OCI-LY7 (cell line): ENCODE measurements at regions not wholly inside any gene's neighbourhood (a gene's known extent, or its start where the extent isn't known, plus 50 kb on each side); places are given as distances from the start of the nearest gene placed in this dataset.

Experiments used
- BruUV-seq: library from RNA; stranded (reverse); fragments of 400-500 nt; replicated peaks from 2 replicates; lab custom pipeline; 2021; lab: Mats Ljungman, UMichigan
- CTCF ChIA-PET: fragments of 300-600 bp; sonication (Branson Sonifier 250); formaldehyde crosslinking; loops from one replicate; lab custom pipeline; 2022; ENCODE audit warnings: antibody characterized with exemption; ENCODE audit not compliant: unreplicated experiment; lab: Charles Lee
- POLR2A ChIA-PET: fragments of 300-600 bp; sonication (Branson Sonifier 250); formaldehyde crosslinking; loops from one replicate; lab custom pipeline; 2022; ENCODE audit warnings: antibody characterized with exemption; lab: Charles Lee
- DNase-seq: peaks from one replicate; pipeline ENCODE4 v3.0.0-alpha.2; 2015; ENCODE audit warnings: low spot score
- H2AFZ ChIP-seq: fragments of 200-600 bp; sonication (generic), shearing (Covaris generic); 2 replicates; pipeline ENCODE4 v1.6.1; 2014; ENCODE audit warnings: mild to moderate bottlenecking, antibody characterized with exemption, low read length, moderate library complexity
- H3K27ac ChIP-seq: fragments of 200-600 bp; sonication (generic); 2 replicates; pipeline ENCODE4 v1.5.1; 2014; ENCODE audit warnings: mixed run types, low read depth, mild to moderate bottlenecking, moderate library complexity, low read length, inconsistent platforms; ENCODE audit not compliant: poor library complexity, severe bottlenecking
- H3K36me3 ChIP-seq: fragments of 200-600 bp; sonication (generic); 2 replicates; pipeline ENCODE4 v1.6.1; 2014; ENCODE audit warnings: mild to moderate bottlenecking, antibody characterized with exemption, low read length, moderate library complexity, mixed read lengths; ENCODE audit not compliant: insufficient read depth
- H3K4me1 ChIP-seq: fragments of 200-600 bp; sonication (generic); 2 replicates; pipeline ENCODE4 v1.5.1; 2014; ENCODE audit warnings: mild to moderate bottlenecking, low read length; ENCODE audit not compliant: insufficient read depth, poor library complexity, severe bottlenecking
- H3K4me2 ChIP-seq: fragments of 200-600 bp; sonication (generic); 2 replicates; pipeline ENCODE4 v1.6.1; 2014; ENCODE audit warnings: mild to moderate bottlenecking, low read length
- H3K4me3 ChIP-seq: fragments of 200-600 bp; sonication (generic); 2 replicates; pipeline ENCODE4 v1.5.1; 2014; ENCODE audit warnings: mild to moderate bottlenecking, low read depth, low read length; ENCODE audit not compliant: poor library complexity, severe bottlenecking
- H3K79me2 ChIP-seq: fragments of 200-600 bp; sonication (generic); 2 replicates; pipeline ENCODE4 v1.6.1; 2016; ENCODE audit warnings: low read depth, mild to moderate bottlenecking, low read length, moderate library complexity, mixed read lengths; ENCODE audit not compliant: insufficient read depth
- H3K9me2 ChIP-seq: fragments of 200-600 bp; sonication (generic); 2 replicates; pipeline ENCODE4 v1.6.1; 2016; ENCODE audit warnings: mild to moderate bottlenecking, low read length, mixed read lengths; ENCODE audit not compliant: insufficient read depth
- H3K9me3 ChIP-seq: fragments of 200-600 bp; sonication (generic); 2 replicates; pipeline ENCODE4 v1.6.1; 2014; ENCODE audit warnings: mild to moderate bottlenecking, mixed run types, low read length, mixed read lengths
- H4K20me1 ChIP-seq: fragments of 200-600 bp; sonication (generic); 2 replicates; pipeline ENCODE4 v1.6.1; 2014; ENCODE audit warnings: mild to moderate bottlenecking, antibody characterized with exemption, low read length, moderate library complexity, mixed read lengths; ENCODE audit not compliant: insufficient read depth
- EZH2phosphoT487 ChIP-seq: fragments of 200-600 bp; sonication (generic); IDR thresholded peaks from 2 replicates; pipeline ENCODE4 v1.6.1; 2018; ENCODE audit warnings: low read depth, borderline replicate concordance, mild to moderate bottlenecking, mixed run types, antibody characterized with exemption, low read length, moderate library complexity, mixed read lengths
- intact Hi-C: fragments of 100-400 bp; cut with micrococcal nuclease; formaldehyde crosslinking; loops from one replicate; pipeline ENCODE4 v1.10.0; 2022; ENCODE audit not compliant: unreplicated experiment
- TF ChIP-seq, protein P1 (sequence below): fragments of 200-600 bp; sonication (generic); conservative IDR thresholded peaks from 2 replicates; pipeline ENCODE4 v1.5.1; 2014; ENCODE audit warnings: mild to moderate bottlenecking, antibody characterized with exemption, low read length, moderate library complexity, mixed read lengths

DNA sequence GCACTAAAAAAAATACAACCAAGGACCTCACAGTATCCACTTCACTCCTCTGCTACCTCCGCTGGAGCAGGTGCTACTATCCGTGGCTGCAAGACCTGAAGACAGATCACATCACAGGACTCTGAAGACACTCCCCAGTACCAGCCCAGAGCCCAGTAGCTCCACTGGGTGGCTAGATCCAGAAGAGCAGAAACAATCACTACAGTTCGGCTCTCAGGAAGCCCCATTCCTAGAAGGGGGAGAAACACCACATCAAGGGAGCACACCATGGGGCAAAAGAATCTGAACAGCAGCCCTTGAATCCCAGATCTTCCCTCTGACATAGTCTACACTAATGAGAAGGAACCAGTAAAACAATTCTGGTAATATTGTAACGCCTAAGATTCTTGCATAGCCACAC lies 494.0 kb upstream of the FAT3 start:
- no peak overlapping the region for H3K4me3 ChIP-seq
- no peaks in the 10 kb centered on the region for H3K9me2 ChIP-seq
- POLR2A ChIA-PET = no interaction called here
- CTCF ChIA-PET = no interaction called here
- no peak overlapping the region for H2AFZ ChIP-seq
- no peaks in the 10 kb centered on the region for H3K9me3 ChIP-seq
- H3K4me1 ChIP-seq = no peaks in the 10 kb centered on the region
- no peaks in the 10 kb centered on the region for H4K20me1 ChIP-seq
- H3K4me2 ChIP-seq = no peak overlapping the region
- TF ChIP-seq EZH2phosphoT487 = no peak
- TF ChIP-seq, protein P1, sequence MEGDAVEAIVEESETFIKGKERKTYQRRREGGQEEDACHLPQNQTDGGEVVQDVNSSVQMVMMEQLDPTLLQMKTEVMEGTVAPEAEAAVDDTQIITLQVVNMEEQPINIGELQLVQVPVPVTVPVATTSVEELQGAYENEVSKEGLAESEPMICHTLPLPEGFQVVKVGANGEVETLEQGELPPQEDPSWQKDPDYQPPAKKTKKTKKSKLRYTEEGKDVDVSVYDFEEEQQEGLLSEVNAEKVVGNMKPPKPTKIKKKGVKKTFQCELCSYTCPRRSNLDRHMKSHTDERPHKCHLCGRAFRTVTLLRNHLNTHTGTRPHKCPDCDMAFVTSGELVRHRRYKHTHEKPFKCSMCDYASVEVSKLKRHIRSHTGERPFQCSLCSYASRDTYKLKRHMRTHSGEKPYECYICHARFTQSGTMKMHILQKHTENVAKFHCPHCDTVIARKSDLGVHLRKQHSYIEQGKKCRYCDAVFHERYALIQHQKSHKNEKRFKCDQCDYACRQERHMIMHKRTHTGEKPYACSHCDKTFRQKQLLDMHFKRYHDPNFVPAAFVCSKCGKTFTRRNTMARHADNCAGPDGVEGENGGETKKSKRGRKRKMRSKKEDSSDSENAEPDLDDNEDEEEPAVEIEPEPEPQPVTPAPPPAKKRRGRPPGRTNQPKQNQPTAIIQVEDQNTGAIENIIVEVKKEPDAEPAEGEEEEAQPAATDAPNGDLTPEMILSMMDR = no peak
- intact Hi-C loops = no loop called here
- no peaks in the 10 kb centered on the region for H3K79me2 ChIP-seq
- H3K27ac ChIP-seq = no peak overlapping the region
- H3K36me3 ChIP-seq = no peaks in the 10 kb centered on the region
- no TSS peak for BruUV-seq
- DNase-seq = no peak

DNA sequence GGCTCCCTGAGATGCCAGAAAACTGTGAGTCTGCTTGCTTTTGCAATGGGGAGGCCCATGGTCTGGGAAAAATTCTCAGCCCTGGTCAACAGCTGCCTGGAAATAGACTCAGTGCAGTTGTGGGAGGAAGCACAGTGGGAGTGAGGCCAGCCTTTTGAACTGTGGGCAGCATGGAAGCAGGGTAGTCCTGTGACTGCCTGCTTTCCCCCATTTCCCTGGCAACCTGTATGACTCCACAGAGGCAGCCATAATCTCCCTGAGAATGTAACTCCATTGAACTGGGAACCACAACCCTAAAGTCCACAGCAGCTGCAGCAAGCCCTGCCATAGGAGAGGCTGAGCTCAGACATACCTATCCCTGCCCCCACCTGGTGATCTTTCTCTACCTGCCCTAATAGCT lies 494.6 kb upstream of the FAT3 start:
- intact Hi-C loops = no loop called here
- H3K36me3 ChIP-seq = no peaks in the 10 kb centered on the region
- CTCF ChIA-PET = no interaction called here
- no peaks in the 10 kb centered on the region for H3K4me1 ChIP-seq
- BruUV-seq = no TSS peak
- no peaks in the 10 kb centered on the region for H4K20me1 ChIP-seq
- TF ChIP-seq, protein P1 = no peak
- no peak for TF ChIP-seq EZH2phosphoT487
- no peak overlapping the region for H3K27ac ChIP-seq
- H3K9me3 ChIP-seq = no peaks in the 10 kb centered on the region
- H3K4me3 ChIP-seq = no peak overlapping the region
- no peaks in the 10 kb centered on the region for H3K79me2 ChIP-seq
- no peak for DNase-seq
- no peak overlapping the region for H3K4me2 ChIP-seq
- H2AFZ ChIP-seq = no peak overlapping the region
- no peaks in the 10 kb centered on the region for H3K9me2 ChIP-seq
- POLR2A ChIA-PET = no interaction called here

DNA sequence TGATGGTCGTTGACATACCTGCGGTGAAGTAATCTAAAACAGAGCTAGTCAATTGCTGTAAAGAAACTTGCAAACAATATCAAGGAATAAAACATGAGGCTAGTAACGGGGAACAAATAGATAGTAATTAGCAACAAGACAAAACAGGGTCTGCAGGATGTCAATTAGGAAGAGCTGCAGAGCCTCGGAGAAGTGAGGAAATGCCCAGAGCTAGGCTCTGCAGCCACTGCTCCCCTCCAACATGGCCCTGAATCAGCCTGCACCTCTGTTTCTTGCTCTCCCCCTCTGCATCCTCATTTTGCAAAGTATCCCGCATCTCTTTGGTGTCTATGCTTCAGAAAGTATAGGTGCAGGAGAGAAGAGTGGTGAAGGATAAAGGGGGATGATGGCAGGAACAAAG lies 507.4 kb upstream of the FAT3 start:
- H3K4me3 ChIP-seq = no peak overlapping the region
- no peak overlapping the region for H3K27ac ChIP-seq
- no peak for DNase-seq
- intact Hi-C loops = no loop called here
- H3K4me1 ChIP-seq = no peaks in the 10 kb centered on the region
- no peak overlapping the region for H3K4me2 ChIP-seq
- no peaks in the 10 kb centered on the region for H3K36me3 ChIP-seq
- TF ChIP-seq EZH2phosphoT487 = no peak
- TF ChIP-seq, protein P1 = no peak
- H3K79me2 ChIP-seq = no peaks in the 10 kb centered on the region
- POLR2A ChIA-PET = no interaction called here
- no peaks in the 10 kb centered on the region for H3K9me3 ChIP-seq
- H3K9me2 ChIP-seq = no peaks in the 10 kb centered on the region
- no TSS peak for BruUV-seq
- CTCF ChIA-PET = no interaction called here
- H4K20me1 ChIP-seq = no peaks in the 10 kb centered on the region
- no peak overlapping the region for H2AFZ ChIP-seq
